GM18508 (cell line): ENCODE measurements at regions not wholly inside any gene's neighbourhood (a gene's known extent, or its start where the extent isn't known, plus 50 kb on each side); places are given as distances from the start of the nearest gene placed in this dataset.

Source experiments
- ATAC-seq: cut with Tn5 transposase; IDR thresholded peaks from one replicate; pipeline ENCODE4 v1.9.1; 2021; ENCODE audit warnings: moderate number of reproducible peaks; ENCODE audit not compliant: insufficient read depth, unreplicated experiment

GRCh38 chr7:116142850-116143249, 67.5 kb upstream of the TES start:
- ATAC-seq: no peak

GRCh38 chr7:116145245-116145852, 65.0 kb upstream of the TES start:
- peak; percentile 90 for ATAC-seq

- no peak for ATAC-seq
Measured at GRCh38 chr7:116148108-116148507, 62.2 kb upstream of the TES start.

GRCh38 chr7:116148626-116149025, 61.7 kb upstream of the TES start:
- no peak for ATAC-seq

GRCh38 chr7:116150588-116150987, 59.8 kb upstream of the TES start:
- peak; percentile 96 for ATAC-seq

GRCh38 chr7:116152276-116152675, 58.1 kb upstream of the TES start:
- ATAC-seq: no peak

GRCh38 chr7:116153050-116153449, 57.3 kb upstream of the TES start:
- ATAC-seq: no peak

GRCh38 chr7:116159711-116160110, 50.6 kb upstream of the TES start:
- no peak for ATAC-seq
